IPS DF 19.7 (cell line): ENCODE measurements at regions not wholly inside any gene's neighbourhood (a gene's known extent, or its start where the extent isn't known, plus 50 kb on each side); places are given as distances from the start of the nearest gene placed in this dataset.

Experiments used
- DNase-seq: peaks from one replicate; pipeline ENCODE4 v3.0.0-alpha.2; 2013; ENCODE audit warnings: low read depth, low spot score

GRCh38 chr5:103942587-103943186 is 380.1 kb upstream of the NUDT12 start:
- no peak for DNase-seq

GRCh38 chr5:103941596-103941995 is 379.0 kb upstream of the NUDT12 start:
- DNase-seq = no peak

GRCh38 chr5:103938146-103938695 is 375.6 kb upstream of the NUDT12 start:
- DNase-seq = no peak

GRCh38 chr5:103929338-103930013 is 366.9 kb upstream of the NUDT12 start:
- DNase-seq = no peak

GRCh38 chr5:103927739-103928138 is 365.1 kb upstream of the NUDT12 start:
- no peak for DNase-seq

- DNase-seq = no peak
These were observed 361.1 kb upstream of the NUDT12 start for GRCh38 chr5:103923616-103924168.

GRCh38 chr5:103919506-103919905 is 356.9 kb upstream of the NUDT12 start:
- no peak for DNase-seq

GRCh38 chr5:103918668-103919367 is 356.2 kb upstream of the NUDT12 start:
- peak; percentile 30 for DNase-seq

GRCh38 chr5:103915081-103915480 is 352.5 kb upstream of the NUDT12 start:
- no peak for DNase-seq

GRCh38 chr5:103910786-103911185 is 348.2 kb upstream of the NUDT12 start:
- DNase-seq = no peak

GRCh38 chr5:103910011-103910410 is 347.4 kb upstream of the NUDT12 start:
- no peak for DNase-seq

- no peak for DNase-seq
These were observed 346.8 kb upstream of the NUDT12 start for GRCh38 chr5:103909391-103909790.

- no peak for DNase-seq
These were observed 345.9 kb upstream of the NUDT12 start for GRCh38 chr5:103908336-103909080.

- DNase-seq = no peak
These were observed 344.4 kb upstream of the NUDT12 start for GRCh38 chr5:103907001-103907400.

- no peak for DNase-seq
These were observed 342.1 kb upstream of the NUDT12 start for GRCh38 chr5:103904651-103905050.

- DNase-seq = no peak
These were observed 340.3 kb upstream of the NUDT12 start for GRCh38 chr5:103902893-103903292.

GRCh38 chr5:103901885-103902284 is 339.3 kb upstream of the NUDT12 start:
- no peak for DNase-seq

- no peak for DNase-seq
These were observed 334.0 kb upstream of the NUDT12 start for GRCh38 chr5:103896593-103896992.

- DNase-seq = no peak
These were observed 333.1 kb upstream of the NUDT12 start for GRCh38 chr5:103895738-103896137.

- DNase-seq = no peak
These were observed 332.3 kb upstream of the NUDT12 start for GRCh38 chr5:103894882-103895281.

- DNase-seq = no peak
These were observed 328.6 kb upstream of the NUDT12 start for GRCh38 chr5:103891151-103891550.

GRCh38 chr5:103890313-103890712 is 327.7 kb upstream of the NUDT12 start:
- DNase-seq = no peak
